Fibroblast of skin of left biceps (primary cell): ENCODE measurements at regions not wholly inside any gene's neighbourhood (a gene's known extent, or its start where the extent isn't known, plus 50 kb on each side); places are given as distances from the start of the nearest gene placed in this dataset.
"Not testable (repeated sequence)": the region's sequence is repeated elsewhere in the genome, so short reads cannot be mapped to it uniquely, and the experiment has no call there.

Experiments used
- DNase-seq, 2 experiments: peaks; one replicate each; pipeline ENCODE4 v3.0.0-alpha.2; 2013; ENCODE audit warnings: low read depth in 2 of 2

DNA sequence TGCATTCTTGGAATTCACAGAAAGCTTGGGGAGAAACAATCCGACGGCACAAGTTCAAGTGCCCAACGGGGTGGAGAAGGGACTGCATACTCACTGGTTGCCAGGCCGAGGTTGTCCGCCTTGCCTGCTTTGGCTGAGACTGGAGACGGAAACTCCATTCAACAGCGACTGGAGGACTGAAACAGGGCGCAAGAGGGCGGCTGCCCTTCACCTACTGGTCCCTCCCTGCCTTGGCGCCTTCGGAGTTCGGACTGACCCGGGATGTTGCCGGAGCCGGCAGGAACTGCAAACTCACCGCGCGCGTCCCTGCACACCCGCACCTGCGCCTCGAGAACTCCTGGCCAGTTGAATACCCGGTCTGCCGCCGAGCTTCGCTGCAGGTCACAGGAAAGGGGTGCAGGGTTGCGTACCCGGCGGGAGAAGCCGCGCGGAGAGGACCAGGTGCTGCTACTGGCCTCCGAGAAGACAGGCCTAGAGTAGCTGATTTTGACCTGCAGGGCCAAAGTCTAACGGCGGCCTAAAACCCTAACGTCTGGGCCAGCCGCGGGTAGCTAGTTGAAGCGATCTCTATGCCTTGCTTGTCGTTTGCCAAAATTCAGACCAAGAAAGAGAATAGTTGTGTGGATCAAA, 132.9 kb downstream of the FAM72B start:
- not testable (repeated sequence) for DNase-seq

DNA sequence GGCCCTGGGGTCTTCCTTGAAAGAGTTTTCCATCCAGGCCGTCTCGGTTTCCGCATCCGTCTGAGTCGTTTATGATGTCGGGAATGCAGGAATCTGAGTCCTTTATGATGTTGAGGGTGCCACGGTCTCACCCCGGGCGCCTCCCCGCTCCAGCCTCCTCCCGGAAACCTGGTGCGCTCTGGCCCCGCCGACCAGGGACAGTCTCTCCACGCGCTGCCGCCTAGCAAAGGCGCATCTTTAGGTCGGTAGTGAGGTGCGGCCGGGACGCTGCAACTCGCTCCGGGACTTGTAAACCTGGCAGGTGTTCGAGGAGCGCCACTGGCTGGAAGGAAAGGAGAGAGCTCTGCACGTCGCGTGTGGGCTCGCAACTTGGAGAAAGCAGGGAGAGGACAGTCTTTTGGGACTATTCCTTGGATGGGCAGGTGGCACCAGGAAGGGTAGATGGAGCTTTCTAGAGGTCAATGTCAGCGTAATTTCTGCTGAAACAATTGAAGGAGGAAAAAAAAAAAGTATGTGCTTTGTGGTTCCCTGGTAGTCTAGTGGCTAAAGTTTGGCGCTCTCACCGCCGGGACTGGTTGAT, 132.0 kb downstream of the FAM72B start:
- not testable (repeated sequence) for DNase-seq

DNA sequence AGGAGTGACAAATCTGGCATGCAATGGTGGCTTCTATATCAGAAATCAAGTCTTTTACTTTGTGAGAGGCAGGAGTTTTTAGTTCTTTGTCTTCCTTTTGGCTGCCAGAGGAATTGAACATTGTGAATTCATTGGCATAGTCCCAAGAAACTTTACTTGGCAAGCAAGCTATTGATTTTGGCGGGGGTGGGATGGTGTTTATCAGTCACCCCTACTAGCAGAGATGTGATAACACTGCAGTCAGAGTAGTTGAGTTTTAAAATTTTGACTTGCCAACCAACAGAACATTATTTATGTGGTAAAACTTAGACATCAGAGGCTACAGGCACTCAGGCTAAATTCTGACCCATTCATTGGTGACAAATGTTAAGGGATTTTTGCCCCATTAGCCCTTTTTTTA, 129.2 kb downstream of the FAM72B start:
- DNase-seq: not testable (repeated sequence)

DNA sequence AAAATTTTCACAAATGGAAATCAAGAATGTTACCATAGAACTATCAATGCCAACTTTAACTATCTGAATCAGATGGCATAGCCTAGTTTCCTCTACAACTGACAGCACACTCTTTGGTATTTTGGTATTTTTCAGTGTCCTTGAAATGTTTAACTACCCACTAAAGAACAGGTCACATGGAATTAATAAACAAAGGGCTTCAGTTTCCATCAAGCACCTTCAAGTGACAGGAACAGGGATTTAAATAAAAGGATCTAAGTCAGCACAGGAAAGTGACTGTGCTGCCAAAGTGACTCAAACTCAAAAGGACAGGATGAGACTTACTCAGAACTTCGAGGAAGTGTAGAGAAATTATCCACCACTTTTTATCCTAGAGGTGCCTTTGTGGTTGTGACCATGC, 117.2 kb downstream of the FAM72B start:
- not testable (repeated sequence) for DNase-seq

DNA sequence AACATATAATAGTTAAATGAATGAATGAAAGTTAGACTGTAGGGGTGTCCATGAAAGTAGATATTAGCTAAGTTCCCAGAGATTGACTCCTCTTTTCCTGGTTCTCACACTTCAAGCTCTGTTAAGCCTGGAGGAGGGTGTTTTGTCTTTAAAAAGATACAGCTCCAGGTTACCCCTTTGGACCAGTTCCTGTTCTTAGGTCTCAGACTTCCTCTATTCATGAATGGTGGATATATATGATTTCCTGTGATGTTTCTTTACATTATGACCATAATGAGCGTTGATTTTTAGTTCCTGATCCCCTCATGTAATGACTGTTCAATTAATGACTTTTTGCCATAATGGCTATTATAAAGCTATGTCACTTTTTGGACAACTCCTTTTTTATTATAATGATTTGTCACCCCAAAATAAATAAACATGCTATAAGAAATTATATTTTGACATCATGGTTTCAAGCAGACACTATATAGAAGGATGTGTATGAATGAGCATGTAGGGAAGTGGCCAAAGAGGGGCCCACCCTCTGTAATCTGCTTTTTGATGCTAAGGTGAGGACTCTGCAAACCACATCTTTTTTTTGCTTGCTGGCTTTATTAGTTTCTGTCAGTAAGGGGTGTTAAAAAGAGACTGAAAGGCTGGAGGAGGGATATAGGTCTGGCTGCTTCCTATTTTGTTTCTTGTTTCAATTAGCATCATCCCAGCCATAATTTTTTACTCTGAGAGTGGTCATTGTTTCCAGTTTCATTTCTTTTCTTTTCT, 115.2 kb downstream of the FAM72B start:
- DNase-seq: not testable (repeated sequence)

DNA sequence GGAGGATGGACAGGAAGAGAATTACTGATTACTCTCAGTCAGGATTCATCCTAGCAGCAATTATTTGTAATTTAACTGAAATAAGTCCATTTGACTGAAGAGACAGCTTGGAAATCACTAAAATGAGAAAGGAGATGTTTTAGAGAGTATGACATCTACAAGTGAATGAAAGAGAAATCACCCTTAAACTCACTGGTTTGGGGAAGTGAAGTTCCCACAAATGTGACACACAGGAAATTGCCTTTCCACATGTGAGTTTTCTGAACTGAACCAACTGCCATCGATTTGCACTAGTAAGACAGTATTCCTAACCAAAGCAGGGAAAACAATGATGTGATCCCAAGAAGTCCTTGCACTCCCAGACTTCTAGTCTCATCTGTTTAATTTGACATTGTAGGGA, 110.3 kb downstream of the FAM72B start:
- not testable (repeated sequence) for DNase-seq

DNA sequence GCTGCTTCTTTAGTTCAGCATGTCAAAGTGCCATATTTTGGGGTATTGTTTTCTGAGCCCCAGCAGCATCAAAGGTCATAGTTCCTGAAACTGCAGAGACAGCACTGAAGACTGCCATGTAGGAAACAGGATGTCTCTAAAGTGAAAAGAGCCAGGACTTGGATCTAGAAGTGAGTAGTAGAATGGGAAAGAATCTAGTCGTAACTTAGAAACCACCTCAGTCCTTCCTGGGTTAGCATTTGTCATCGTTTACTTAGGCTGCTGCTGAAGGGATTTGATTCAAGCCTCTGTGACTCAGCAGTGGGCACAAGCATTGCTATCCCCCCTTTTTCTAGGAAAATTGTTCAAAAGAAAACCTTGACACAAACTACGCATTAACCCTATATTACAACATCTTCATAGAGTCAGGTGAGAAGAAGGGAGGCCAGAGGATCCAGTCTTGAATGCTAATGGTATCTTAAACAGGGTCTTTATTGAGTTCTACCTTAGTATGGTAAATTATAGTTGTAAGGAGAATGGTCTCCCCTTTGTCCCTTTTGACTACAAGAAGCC, 108.8 kb downstream of the FAM72B start:
- DNase-seq: not testable (repeated sequence)

DNA sequence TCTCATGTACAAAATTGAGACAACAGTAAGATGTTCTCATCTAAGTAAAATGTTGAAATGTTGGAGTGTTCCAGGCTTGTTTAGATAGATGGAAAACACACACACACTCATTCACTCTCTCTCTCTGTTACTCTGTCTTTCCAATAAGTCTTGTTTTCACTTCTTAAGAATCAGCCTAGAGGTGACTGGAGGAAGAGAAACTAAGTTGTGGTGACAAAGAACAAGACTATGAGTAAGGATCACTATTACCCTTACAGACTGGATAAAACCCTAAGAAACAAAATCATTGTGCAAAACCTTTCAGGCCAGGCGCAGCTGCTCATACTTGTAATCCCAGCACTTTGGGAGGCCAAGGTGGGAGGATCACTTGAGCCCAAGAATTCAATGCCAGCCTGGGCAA, 107.5 kb downstream of the FAM72B start:
- not testable (repeated sequence) for DNase-seq

DNA sequence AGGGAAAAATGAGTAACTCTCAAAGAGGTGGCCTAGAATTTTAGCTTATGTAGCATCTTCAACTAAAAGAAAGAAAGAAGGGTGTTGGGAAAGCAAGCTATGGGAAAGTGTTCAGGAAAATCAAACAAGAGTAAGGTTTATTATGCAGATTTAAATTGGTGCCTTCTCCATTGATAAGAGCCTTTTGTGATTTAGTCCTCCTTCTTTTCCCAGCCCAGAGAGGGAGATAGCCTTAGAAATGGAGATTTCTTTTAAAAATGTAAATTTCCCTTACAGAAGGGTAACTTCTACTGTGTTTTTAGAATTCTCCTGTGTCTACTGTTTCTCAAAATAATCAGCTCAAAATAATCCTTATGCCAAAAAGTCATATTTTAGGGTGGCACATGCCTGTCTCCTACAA, 104.5 kb downstream of the FAM72B start:
- DNase-seq: not testable (repeated sequence)

DNA sequence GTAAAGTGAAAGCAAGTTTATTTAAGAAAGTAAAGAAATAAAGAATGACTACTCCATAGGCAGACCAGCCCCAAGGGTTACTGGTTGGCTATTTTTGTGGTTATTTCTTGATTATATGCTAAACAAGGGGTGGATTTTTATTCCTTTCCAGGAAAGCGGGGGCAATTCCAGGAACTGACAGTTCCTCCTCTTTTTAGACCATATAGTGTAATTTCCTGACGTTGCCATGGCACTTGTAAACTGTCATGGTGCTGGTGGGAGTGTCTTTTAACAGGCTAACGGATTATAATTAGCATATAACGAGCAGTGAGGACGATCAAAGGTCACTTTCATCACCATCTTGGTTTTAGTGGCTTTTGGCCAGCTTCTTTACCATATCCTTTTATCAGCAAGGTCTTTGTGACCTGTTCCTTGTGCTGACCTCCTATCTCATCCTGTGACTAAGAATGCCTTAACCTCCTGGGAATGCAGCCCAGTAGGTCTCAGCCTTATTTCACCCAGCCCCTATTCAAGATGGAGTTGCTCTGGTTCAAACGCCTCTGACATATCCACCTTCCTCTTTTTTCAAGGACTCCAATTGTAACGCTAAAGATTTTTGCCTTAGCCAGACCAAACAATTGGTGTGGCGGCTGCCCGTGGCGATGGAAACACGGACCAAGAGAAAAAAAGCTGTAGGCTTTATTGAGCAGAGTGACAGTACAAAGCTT, 103.8 kb downstream of the FAM72B start:
- not testable (repeated sequence) for DNase-seq

DNA sequence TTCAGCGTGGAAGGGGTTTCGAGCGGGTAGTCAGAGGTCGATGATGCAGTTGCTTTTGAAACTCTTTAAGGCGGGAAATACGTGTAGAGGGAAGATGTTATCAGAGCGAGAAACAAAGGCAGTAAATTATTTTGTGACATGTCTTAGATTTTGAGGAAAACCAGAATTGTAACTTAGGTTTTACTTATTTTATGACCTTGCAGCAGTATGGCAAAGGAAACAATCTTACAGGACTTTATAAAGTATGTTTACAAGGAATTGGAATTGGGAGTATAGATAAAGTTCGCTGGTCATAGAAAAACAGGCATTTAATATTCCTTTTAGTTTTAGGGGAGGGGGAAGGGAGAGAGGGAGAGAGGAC, 103.3 kb downstream of the FAM72B start:
- DNase-seq: not testable (repeated sequence)

DNA sequence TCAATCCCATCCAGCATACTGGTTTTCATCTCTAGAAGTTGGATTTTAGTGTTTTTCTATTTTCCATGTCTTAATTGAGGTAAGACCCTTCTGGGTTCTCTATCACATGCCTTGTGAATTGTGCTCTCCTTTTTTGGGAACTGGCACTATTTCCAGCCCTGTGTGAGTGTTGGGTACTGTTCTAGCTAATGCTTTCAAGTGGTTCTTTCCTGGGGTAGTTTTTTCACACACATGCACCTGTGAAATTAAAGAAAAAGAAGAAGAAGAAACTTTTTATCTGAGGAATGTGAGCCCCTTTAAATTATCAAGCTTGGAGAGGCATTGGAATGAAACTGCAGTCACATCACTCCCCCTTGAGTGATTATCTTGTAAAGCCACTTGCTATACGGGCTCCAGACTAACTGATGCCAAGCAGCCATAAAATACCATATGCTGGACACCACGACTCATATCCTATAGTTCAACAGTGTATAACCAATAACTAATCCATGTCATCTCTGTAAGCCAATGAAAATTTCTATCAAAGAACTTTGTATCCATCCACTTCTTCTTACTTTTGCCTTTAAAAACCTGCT, 102.4 kb downstream of the FAM72B start:
- DNase-seq: not testable (repeated sequence)

DNA sequence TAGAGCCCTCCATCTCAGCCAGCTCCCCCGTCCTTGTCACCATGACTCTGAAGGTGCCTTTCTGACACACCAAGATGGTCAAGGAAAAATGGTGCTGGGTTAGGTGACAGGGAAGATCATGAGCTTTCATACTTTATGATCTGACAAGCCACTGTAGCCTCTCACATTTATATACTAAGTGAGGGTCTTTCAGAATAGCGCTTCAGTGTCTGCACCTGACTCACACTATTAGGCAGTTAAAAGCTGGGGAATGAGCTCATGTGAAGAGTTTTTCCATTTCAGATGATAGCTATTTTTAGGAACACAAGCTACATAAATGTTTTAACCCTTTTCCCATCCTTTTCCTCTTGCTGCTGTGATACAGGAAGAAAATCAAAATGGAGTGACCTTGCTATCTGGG, 101.1 kb downstream of the FAM72B start:
- not testable (repeated sequence) for DNase-seq

DNA sequence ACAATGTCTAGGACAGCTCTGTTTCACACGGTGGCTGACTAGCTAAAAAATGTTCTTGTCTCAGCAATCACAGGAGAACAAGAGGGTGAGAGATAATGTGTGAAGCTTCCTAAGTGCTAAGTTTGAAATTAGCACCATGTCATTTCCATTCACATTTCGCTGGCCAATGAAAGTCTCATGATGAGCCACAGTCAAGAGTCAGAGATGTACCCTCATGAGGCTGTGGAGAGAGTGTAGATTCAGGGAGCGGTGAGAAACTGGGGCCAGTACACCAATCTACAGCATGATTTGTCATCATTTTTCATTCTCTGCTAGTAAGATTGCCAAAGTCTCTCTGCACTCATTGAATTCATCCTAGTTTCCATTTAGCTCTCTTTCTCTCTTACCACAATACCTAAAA, 97.9 kb downstream of the FAM72B start:
- not testable (repeated sequence) for DNase-seq

DNA sequence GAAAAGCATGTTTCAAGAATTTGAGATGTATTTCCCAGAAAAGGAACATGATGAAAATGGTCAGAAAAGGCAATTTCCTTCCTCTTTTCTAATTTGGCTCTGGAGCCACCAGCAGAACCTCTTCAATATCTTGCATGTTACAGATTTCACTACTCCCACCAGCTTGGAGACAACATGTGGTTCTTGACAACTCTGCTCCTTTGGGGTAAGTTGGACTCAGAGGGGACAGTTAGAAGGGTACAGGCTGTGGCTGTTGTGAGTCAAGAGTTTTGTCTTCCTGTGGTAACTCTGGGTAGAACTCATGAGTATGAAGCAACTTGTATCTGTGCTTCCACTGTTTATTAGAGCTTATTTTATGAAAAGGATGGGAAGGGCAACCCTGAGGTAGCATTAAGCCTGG, 96.9 kb downstream of the FAM72B start:
- not testable (repeated sequence) for DNase-seq

DNA sequence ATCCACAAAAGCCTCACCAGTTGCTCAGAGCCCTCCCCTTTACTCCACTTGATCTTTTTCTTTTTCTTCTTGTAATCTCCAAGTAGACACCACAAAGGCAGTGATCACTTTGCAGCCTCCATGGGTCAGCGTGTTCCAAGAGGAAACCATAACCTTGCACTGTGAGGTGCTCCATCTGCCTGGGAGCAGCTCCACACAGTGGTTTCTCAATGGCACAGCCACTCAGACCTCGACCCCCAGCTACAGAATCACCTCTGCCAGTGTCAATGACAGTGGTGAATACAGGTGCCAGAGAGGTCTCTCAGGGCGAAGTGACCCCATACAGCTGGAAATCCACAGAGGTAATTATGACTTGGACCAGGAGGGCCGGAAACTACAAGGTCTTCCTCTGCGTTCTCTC, 95.6 kb downstream of the FAM72B start:
- DNase-seq: not testable (repeated sequence)

DNA sequence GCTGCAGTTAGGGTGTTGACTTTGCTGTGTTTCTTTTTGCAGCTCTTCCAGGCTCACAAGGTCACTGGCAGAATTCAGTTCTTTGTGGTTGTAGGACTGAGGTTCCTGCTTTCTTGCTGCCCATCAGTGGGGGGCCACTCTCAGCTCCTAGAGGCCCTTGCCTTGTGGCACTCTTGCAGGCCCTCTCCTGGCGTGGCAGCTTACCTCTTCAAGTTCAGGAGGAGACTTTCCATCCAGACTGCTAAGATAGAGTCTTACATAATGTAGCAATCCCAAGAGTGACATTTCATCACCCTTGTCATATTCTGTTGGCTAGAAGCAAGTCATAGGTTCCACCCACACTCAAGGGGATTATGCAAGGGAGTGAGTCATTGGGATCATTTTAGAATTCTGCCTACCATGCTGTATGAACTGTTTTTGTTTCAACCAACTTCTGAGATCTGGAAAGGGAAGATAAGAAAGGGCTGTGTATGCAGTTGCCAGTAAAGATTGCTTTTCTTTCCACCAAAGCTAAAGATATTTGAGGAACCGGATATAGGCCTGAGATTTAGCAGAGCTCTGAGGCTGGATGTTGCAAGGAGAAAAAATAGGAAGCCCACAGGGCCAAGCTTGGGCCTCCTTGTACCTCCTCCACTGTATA, 91.7 kb downstream of the FAM72B start:
- DNase-seq: not testable (repeated sequence)

DNA sequence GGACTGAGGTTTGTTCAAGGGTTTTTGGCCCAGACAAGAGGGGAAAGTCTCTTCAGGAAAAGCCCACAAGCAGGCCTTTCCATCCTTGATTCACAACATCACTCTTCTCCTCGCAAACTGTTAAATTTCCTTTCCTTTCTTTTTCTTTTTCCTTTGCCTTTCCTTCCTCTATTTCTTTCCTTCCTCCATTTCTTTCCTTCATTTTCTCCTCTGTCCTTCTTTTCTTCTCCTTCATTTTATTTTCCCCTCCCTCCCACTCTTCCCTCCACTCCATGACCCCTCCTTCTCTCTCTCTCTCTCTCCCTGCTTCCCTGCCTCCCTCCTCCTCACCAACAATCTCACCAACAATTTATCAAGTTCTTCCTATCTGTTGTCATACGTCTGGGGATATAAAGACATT, 89.1 kb downstream of the FAM72B start:
- not testable (repeated sequence) for DNase-seq

DNA sequence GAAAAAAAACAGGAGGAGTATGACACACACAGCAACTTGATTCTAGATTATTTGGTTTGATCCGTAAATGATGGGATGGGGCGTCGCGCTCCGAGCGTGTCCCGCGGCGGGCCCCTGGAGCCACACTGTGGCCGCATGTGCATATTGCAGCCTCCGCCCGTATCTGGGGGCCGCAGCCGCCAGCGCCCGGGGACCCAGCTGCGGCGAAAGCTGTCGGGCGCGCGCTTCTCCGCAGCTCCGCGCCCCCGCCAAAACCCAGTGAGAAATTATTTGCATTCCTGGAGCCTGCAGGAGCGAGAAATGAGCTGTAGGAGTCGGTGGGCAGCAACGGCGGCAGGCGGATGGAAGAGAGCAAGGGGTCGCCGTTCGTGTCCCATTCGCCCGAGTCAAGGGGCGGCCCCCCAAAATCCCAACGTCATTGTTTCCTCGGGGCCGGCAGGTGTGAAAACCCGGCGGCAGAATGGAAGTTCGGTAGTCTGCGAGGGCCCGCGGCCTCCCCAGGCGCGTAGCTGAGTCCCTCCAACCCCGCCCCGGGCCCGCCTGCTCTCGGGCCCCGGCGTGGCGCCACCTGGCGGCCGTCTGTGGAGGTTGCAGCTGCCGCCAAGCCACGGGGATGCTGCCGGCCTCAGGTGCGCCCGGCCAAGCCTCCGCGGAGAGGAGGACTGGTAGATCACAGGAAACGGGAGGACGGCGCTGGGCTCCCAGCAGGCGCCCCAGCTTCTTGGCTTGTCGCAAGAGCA, 86.8 kb downstream of the FAM72B start:
- peak in 1 of 2 experiments; percentile 5 for DNase-seq

DNA sequence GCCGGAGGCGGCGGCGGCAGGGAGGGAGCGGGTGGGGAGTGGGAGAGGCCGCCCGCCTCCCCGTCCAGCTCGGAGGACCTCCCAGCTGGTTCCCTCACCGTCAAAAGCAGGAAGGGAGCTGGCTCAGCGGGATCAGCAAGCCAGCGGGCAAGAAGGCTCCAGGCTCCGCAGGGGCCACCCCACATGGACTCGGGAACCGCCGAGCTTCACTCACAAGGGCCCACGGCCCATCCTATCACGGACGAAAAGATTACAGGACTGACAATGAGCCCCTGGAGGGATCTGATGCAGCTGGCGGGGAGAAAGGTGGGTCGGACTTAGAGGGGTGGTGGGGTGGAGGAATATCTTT, 86.3 kb downstream of the FAM72B start:
- DNase-seq: not testable (repeated sequence)

DNA sequence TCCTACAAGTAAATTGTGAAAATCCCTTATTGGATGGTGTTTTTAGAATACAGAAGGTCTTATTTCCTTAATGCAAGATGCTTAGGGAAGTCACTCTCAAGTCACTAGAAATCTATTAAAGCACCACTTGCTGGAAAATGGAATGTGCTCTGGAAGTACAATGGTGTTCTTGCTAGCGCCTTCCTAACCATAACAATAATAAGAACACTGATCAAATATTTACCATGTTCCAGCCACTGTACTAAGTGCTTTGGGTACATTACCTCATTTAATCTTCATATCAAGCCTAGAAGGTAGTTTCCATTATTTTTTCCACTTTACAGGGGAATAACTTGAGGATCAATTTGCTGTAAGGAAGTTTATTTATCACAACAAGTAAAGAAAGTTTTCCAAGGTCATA, 75.1 kb downstream of the FAM72B start:
- DNase-seq: not testable (repeated sequence)
